Thoracic aorta (tissue), 2 donors: ENCODE measurements at regions not wholly inside any gene's neighbourhood (a gene's known extent, or its start where the extent isn't known, plus 50 kb on each side); places are given as distances from the start of the nearest gene placed in this dataset.

Source experiments
- ATAC-seq: fragments of 150-250 bp; one replicate; pipeline ENCODE4 v1.8.0; 2017; ENCODE audit warnings: low read depth; ENCODE audit not compliant: insufficient number of reproducible peaks, low FRiP score
- DNase-seq: peaks from one replicate; pipeline ENCODE4 v3.0.0-alpha.2; 2020; ENCODE audit warnings: low spot score
- H3K27ac ChIP-seq, 2 donors: fragments of 200-600 bp; sonication (generic); 1 replicate in 1 of 2; 2 replicates in 1 of 2; pipeline ENCODE4 v1.5.1; 2016; ENCODE audit warnings: mild to moderate bottlenecking in 2 of 2, moderate library complexity in 2 of 2
- H3K27me3 ChIP-seq: fragments of 200-600 bp; sonication (generic); replicated peaks from 2 replicates; pipeline ENCODE4 v1.6.0; 2016; ENCODE audit warnings: mild to moderate bottlenecking; ENCODE audit not compliant: insufficient read depth
- H3K36me3 ChIP-seq: fragments of 200-600 bp; sonication (generic); one replicate; pipeline ENCODE4 v1.5.1; 2016
- H3K4me1 ChIP-seq, 2 donors: fragments of 200-600 bp; sonication (generic); 1 replicate in 1 of 2; 2 replicates in 1 of 2; pipeline versions ENCODE4 v1.5.1 to v1.6.0; 2016; ENCODE audit warnings: low read depth in 2 of 2, mild to moderate bottlenecking in 1 of 2; ENCODE audit not compliant: control insufficient read depth in 1 of 2
- H3K4me3 ChIP-seq: fragments of 200-600 bp; sonication (generic); 2 replicates; pipeline ENCODE4 v1.5.1; 2016; ENCODE audit warnings: mild to moderate bottlenecking
- H3K9me3 ChIP-seq: fragments of 200-600 bp; sonication (generic); 2 replicates; pipeline ENCODE4 v1.5.1; 2016
- CTCF ChIP-seq: fragments of 200-600 bp; sonication (generic); IDR thresholded peaks from one replicate; pipeline ENCODE4 v1.5.1; 2019; ENCODE audit warnings: antibody characterized with exemption

- Histone ChIP-seq H3K4me1 (peaks cover 0 to 8% of the 10 kb centered on the region in 2 donors), H3K27me3 (no peaks in the 10 kb centered on the region), H3K27ac (no peak overlapping the region), H3K9me3 (no peaks in the 10 kb centered on the region), H3K36me3 (no peaks in the 10 kb centered on the region), H3K4me3 (no peak overlapping the region)
- no peak for TF ChIP-seq CTCF
- DNase-seq (no peak), ATAC-seq (no peak)
Measured at GRCh38 chr2:56537756-56538155, 354.0 kb downstream of the CCDC85A start.

- H3K9me3 ChIP-seq: no peaks in the 10 kb centered on the region
- no peaks in the 10 kb centered on the region for H3K27me3 ChIP-seq
- no peaks in the 10 kb centered on the region for H3K4me1 ChIP-seq
- no peak for TF ChIP-seq CTCF
- DNase-seq (no peak), ATAC-seq (no peak)
- no peaks in the 10 kb centered on the region for H3K36me3 ChIP-seq
- no peak overlapping the region for H3K4me3 ChIP-seq
- no peak overlapping the region for H3K27ac ChIP-seq
Measured at GRCh38 chr2:56539618-56540017, 355.8 kb downstream of the CCDC85A start.

GRCh38 chr2:56540467-56540866 is 356.7 kb downstream of the CCDC85A start:
- no peak for TF ChIP-seq CTCF
- no peaks in the 10 kb centered on the region for H3K36me3 ChIP-seq
- no peak for ATAC-seq

GRCh38 chr2:56540916-56541315 is 357.1 kb downstream of the CCDC85A start:
- no peaks in the 10 kb centered on the region for H3K4me1 ChIP-seq
- no peak overlapping the region for H3K4me3 ChIP-seq
- H3K27ac ChIP-seq: no peak overlapping the region
- ATAC-seq: no peak
- H3K27me3 ChIP-seq: no peaks in the 10 kb centered on the region
- no peak for DNase-seq
- no peak for TF ChIP-seq CTCF
- no peaks in the 10 kb centered on the region for H3K36me3 ChIP-seq
- H3K9me3 ChIP-seq: no peaks in the 10 kb centered on the region

More at GRCh38 chr2:56540467-56540866, 356.7 kb downstream of the CCDC85A start:
- Histone ChIP-seq H3K27ac (no peak overlapping the region), H3K4me3 (no peak overlapping the region), H3K9me3 (no peaks in the 10 kb centered on the region), H3K27me3 (no peaks in the 10 kb centered on the region), H3K4me1 (no peaks in the 10 kb centered on the region)
- DNase-seq: no peak

GRCh38 chr2:56542213-56542612 is 358.4 kb downstream of the CCDC85A start:
- Histone ChIP-seq H3K4me3 (no peak overlapping the region), H3K9me3 (no peaks in the 10 kb centered on the region), H3K36me3 (no peaks in the 10 kb centered on the region), H3K27ac (no peak overlapping the region), H3K4me1 (no peaks in the 10 kb centered on the region), H3K27me3 (no peaks in the 10 kb centered on the region)
- TF ChIP-seq CTCF: no peak
- ATAC-seq (no peak), DNase-seq (no peak)
